ENCODE measurements at regions not wholly inside any gene's neighbourhood (a gene's known extent, or its start where the extent isn't known, plus 50 kb on each side); places are given as distances from the start of the nearest gene placed in this dataset.

GRCh38 chr14:98288825-98289224 lies 983.2 kb downstream of the BCL11B start:
- H3K4me3 ChIP-seq (ENCODE audit: low read depth, low read length): no peak overlapping the region

GRCh38 chr14:98290596-98290995 lies 981.4 kb downstream of the BCL11B start:
- H3K4me3 ChIP-seq (ENCODE audit: low read depth, low read length): no peak overlapping the region

GRCh38 chr14:98292191-98292590 lies 979.8 kb downstream of the BCL11B start:
- H3K4me3 ChIP-seq (ENCODE audit: low read depth, low read length): no peak overlapping the region

- H3K4me3 ChIP-seq (ENCODE audit: low read depth, low read length): no peak overlapping the region
Measured at GRCh38 chr14:98293576-98293975, 978.4 kb downstream of the BCL11B start.

GRCh38 chr14:98296895-98297294 lies 975.1 kb downstream of the BCL11B start:
- no peak overlapping the region for H3K4me3 ChIP-seq (ENCODE audit: low read depth, low read length)

GRCh38 chr14:98297567-98297966 lies 974.4 kb downstream of the BCL11B start:
- no peak overlapping the region for H3K4me3 ChIP-seq (ENCODE audit: low read depth, low read length)

- H3K4me3 ChIP-seq (ENCODE audit: low read depth, low read length): no peak overlapping the region
Measured at GRCh38 chr14:98298481-98299244, 973.3 kb downstream of the BCL11B start.

- H3K4me3 ChIP-seq (ENCODE audit: low read depth, low read length): no peak overlapping the region
Measured at GRCh38 chr14:98301681-98302080, 970.3 kb downstream of the BCL11B start.

- H3K4me3 ChIP-seq (ENCODE audit: low read depth, low read length): no peak overlapping the region
Measured at GRCh38 chr14:98304574-98304973, 967.4 kb downstream of the BCL11B start.

- no peak overlapping the region for H3K4me3 ChIP-seq (ENCODE audit: low read depth, low read length)
Measured at GRCh38 chr14:98309591-98309990, 962.4 kb downstream of the BCL11B start.

GRCh38 chr14:98312006-98312405 lies 960.0 kb downstream of the BCL11B start:
- H3K4me3 ChIP-seq (ENCODE audit: low read depth, low read length): no peak overlapping the region

- no peak overlapping the region for H3K4me3 ChIP-seq (ENCODE audit: low read depth, low read length)
Measured at GRCh38 chr14:98321841-98322240, 950.2 kb downstream of the BCL11B start.

- H3K4me3 ChIP-seq (ENCODE audit: low read depth, low read length): no peak overlapping the region
Measured at GRCh38 chr14:98323836-98324235, 948.2 kb downstream of the BCL11B start.

GRCh38 chr14:98325761-98326160 lies 946.2 kb downstream of the BCL11B start:
- H3K4me3 ChIP-seq (ENCODE audit: low read depth, low read length): no peak overlapping the region

- H3K4me3 ChIP-seq (ENCODE audit: low read depth, low read length): no peak overlapping the region
Measured at GRCh38 chr14:98328496-98328895, 943.5 kb downstream of the BCL11B start.

- no peak overlapping the region for H3K4me3 ChIP-seq (ENCODE audit: low read depth, low read length)
Measured at GRCh38 chr14:98334186-98334585, 937.8 kb downstream of the BCL11B start.

- H3K4me3 ChIP-seq (ENCODE audit: low read depth, low read length): no peak overlapping the region
Measured at GRCh38 chr14:98341211-98341610, 930.8 kb downstream of the BCL11B start.

GRCh38 chr14:98345161-98345560 lies 926.8 kb downstream of the BCL11B start:
- no peak overlapping the region for H3K4me3 ChIP-seq (ENCODE audit: low read depth, low read length)

- no peak overlapping the region for H3K4me3 ChIP-seq (ENCODE audit: low read depth, low read length)
Measured at GRCh38 chr14:98347686-98348085, 924.3 kb downstream of the BCL11B start.

GRCh38 chr14:98348505-98348904 lies 923.5 kb downstream of the BCL11B start:
- no peak overlapping the region for H3K4me3 ChIP-seq (ENCODE audit: low read depth, low read length)

GRCh38 chr14:98350213-98350612 lies 921.8 kb downstream of the BCL11B start:
- H3K4me3 ChIP-seq (ENCODE audit: low read depth, low read length): no peak overlapping the region

- no peak overlapping the region for H3K4me3 ChIP-seq (ENCODE audit: low read depth, low read length)
Measured at GRCh38 chr14:98364961-98365360, 907.0 kb downstream of the BCL11B start.

- H3K4me3 ChIP-seq (ENCODE audit: low read depth, low read length): no peak overlapping the region
Measured at GRCh38 chr14:98366429-98366828, 905.6 kb downstream of the BCL11B start.

All from iPS-11a (cell line).